Body of pancreas (tissue), 4 donors: ENCODE measurements at regions not wholly inside any gene's neighbourhood (a gene's known extent, or its start where the extent isn't known, plus 50 kb on each side); places are given as distances from the start of the nearest gene placed in this dataset.

Experiments
- ATAC-seq: fragments of 150-250 bp; one replicate; pipeline ENCODE4 v1.9.1; 2016
- DNase-seq, 4 donors: peaks; one replicate each; pipeline ENCODE4 v3.0.0-alpha.2; 2019
- H3K27ac ChIP-seq, 4 donors: fragments of 200-600 bp; sonication (generic); 1 replicate in 3 of 4; 2 replicates in 1 of 4; pipeline versions ENCODE4 v1.5.1 to v1.6.1; 2016 to 2019; ENCODE audit warnings: mild to moderate bottlenecking in 1 of 4, mixed read lengths in 1 of 4, moderate library complexity in 1 of 4
- H3K27me3 ChIP-seq, 2 donors: fragments of 200-600 bp; sonication (generic); one replicate each; pipeline ENCODE4 v1.6.0; 2016; ENCODE audit warnings: mild to moderate bottlenecking in 1 of 2
- H3K36me3 ChIP-seq, 2 donors: fragments of 200-600 bp; sonication (generic); replicated peaks in 1 of 2; 2 replicates each; pipeline ENCODE4 v1.5.1; 2016; ENCODE audit warnings: low read depth in 2 of 2; ENCODE audit not compliant: insufficient read depth in 1 of 2
- H3K4me1 ChIP-seq: fragments of 200-600 bp; sonication (generic); one replicate; pipeline ENCODE4 v1.6.0; 2016
- H3K4me3 ChIP-seq, 2 donors: fragments of 200-600 bp; sonication (generic); 1 replicate in 1 of 2; 2 replicates in 1 of 2; pipeline ENCODE4 v1.5.1; 2016 to 2019
- H3K9me3 ChIP-seq, 3 donors: fragments of 200-600 bp; sonication (generic); 1 replicate in 2 of 3; 2 replicates in 1 of 3; pipeline ENCODE4 v1.5.1; 2016
- POLR2A ChIP-seq, 3 donors: fragments of 450-650 bp; IDR thresholded peaks; one replicate each; pipeline ENCODE4 v1.6.1; 2016; ENCODE audit warnings: antibody characterized with exemption in 3 of 3, mild to moderate bottlenecking in 2 of 3
- WGBS, 2 donors: methylation state at CpG; one replicate each; pipeline ENCODE4 v1.1.5; 2017; 5-methylcytosine and 5-hydroxymethylcytosine counted together
- intact Hi-C: fragments of 100-400 bp; cut with DNase I; formaldehyde crosslinking; loops from one replicate; pipeline ENCODE4 v1.15.1; 2023
- TF ChIP-seq, protein P1 (sequence below), 7 experiments: fragments of 450-650 bp in 4 of 7; fragments of 200-600 bp in 3 of 7; sonication (generic) in 3 of 7; IDR thresholded peaks; one replicate each; pipeline ENCODE4 v1.5.1; 2016 to 2019; ENCODE audit warnings: antibody characterized with exemption in 7 of 7

DNA sequence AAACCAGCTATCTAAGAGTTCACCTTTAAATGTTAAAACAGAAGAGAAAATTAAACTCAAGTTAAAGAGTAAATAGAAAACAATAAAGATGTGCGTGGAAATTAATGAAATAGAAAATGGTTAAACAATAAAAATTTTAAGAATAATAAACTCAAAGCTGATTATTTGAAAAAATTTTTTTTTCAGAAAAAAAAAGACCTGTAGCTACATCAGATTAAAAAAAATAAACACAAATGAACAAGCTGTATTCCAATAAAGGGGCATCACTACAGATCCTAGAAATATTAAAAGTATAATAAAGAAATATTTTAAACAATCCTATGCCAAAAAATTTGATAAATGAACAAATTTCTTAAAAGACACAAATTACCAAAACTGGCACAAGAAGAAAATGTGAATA, 64.1 kb downstream of the DRD1 start:
- Histone ChIP-seq H3K9me3 (no peaks in the 10 kb centered on the region), H3K4me3 (no peak overlapping the region), H3K27me3 (no peaks in the 10 kb centered on the region), H3K27ac (no peak overlapping the region), H3K36me3 (no peaks in the 10 kb centered on the region), H3K4me1 (no peaks in the 10 kb centered on the region)
- DNase-seq: no peak
- ATAC-seq: no peak
- 0% methylated on average over 1 of the region's 1 CpG for WGBS, 2 donors
- no peak for TF ChIP-seq POLR2A (IDR thresholded peaks at IDR 0.05)
- TF ChIP-seq, protein P1, sequence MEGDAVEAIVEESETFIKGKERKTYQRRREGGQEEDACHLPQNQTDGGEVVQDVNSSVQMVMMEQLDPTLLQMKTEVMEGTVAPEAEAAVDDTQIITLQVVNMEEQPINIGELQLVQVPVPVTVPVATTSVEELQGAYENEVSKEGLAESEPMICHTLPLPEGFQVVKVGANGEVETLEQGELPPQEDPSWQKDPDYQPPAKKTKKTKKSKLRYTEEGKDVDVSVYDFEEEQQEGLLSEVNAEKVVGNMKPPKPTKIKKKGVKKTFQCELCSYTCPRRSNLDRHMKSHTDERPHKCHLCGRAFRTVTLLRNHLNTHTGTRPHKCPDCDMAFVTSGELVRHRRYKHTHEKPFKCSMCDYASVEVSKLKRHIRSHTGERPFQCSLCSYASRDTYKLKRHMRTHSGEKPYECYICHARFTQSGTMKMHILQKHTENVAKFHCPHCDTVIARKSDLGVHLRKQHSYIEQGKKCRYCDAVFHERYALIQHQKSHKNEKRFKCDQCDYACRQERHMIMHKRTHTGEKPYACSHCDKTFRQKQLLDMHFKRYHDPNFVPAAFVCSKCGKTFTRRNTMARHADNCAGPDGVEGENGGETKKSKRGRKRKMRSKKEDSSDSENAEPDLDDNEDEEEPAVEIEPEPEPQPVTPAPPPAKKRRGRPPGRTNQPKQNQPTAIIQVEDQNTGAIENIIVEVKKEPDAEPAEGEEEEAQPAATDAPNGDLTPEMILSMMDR (IDR thresholded peaks at IDR 0.05): no peak
- intact Hi-C loops: no loop called here

DNA sequence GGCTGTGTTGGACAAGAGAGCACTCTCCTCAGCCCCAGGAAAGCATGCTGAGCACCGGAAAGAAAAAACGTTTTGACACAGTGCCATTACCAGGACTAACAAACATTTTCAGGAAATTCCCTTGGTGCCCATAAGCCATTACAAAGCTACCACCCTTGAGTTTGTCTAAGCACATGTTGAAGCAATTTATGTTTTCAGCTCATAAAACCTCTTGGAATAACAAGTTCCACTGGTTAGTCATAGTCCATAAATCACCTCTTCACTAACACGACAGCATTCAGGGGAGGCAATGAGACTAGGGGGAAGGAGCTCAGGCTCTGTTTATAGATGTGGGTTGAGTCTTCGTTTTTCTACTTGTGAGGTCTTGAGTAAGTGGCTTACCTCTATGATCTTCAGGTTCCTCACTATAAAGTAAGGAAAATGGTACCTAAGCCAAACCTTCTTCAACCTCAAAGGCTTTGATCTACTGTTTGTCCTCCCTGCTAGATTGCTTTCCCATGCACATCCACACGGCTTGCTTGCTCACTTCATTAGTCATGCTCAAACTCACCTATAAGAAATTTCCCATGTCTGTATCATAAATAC, 65.4 kb downstream of the DRD1 start:
- Histone ChIP-seq H3K27me3 (no peaks in the 10 kb centered on the region), H3K36me3 (no peaks in the 10 kb centered on the region), H3K4me3 (no peak overlapping the region), H3K9me3 (no peaks in the 10 kb centered on the region), H3K4me1 (no peaks in the 10 kb centered on the region), H3K27ac (no peak overlapping the region)
- intact Hi-C loops: no loop called here
- ATAC-seq (no peak), DNase-seq (no peak)
- 24 to 36% methylated on average over 5 of the region's 5 CpGs for WGBS, 2 donors
- TF ChIP-seq POLR2A (IDR thresholded peaks at IDR 0.05): no peak
- TF ChIP-seq, protein P1 (IDR thresholded peaks at IDR 0.05): no peak

DNA sequence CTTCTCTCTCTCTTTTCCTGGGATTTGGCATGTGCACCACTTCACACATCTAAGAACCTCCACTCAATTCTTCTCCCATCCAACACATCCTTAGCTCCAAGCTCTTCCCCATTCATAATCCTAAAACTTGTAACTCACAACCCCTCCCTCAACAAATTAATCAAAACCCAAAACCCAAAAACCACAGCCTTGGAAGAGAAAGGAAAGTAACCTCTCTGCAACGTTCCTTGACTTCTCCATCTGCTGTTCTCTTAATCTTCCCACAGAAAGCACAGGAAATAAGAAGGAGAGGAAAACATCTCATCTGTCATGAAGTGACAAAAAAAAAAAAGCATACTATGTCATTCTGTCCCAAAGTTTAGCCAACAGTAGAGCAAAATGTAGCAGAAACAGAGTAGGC, 66.2 kb downstream of the DRD1 start:
- intact Hi-C loops: no loop called here
- no peaks in the 10 kb centered on the region for H3K9me3 ChIP-seq
- ATAC-seq: no peak
- WGBS, 2 donors: 9 to 14% methylated on average over 1 of the region's 1 CpG
- H3K4me3 ChIP-seq: no peak overlapping the region
- no peaks in the 10 kb centered on the region for H3K4me1 ChIP-seq
- DNase-seq: no peak
- H3K27ac ChIP-seq: no peak overlapping the region
- H3K36me3 ChIP-seq: no peaks in the 10 kb centered on the region
- H3K27me3 ChIP-seq: no peaks in the 10 kb centered on the region
- TF ChIP-seq POLR2A (IDR thresholded peaks at IDR 0.05): no peak
- TF ChIP-seq, protein P1 (IDR thresholded peaks at IDR 0.05): no peak

DNA sequence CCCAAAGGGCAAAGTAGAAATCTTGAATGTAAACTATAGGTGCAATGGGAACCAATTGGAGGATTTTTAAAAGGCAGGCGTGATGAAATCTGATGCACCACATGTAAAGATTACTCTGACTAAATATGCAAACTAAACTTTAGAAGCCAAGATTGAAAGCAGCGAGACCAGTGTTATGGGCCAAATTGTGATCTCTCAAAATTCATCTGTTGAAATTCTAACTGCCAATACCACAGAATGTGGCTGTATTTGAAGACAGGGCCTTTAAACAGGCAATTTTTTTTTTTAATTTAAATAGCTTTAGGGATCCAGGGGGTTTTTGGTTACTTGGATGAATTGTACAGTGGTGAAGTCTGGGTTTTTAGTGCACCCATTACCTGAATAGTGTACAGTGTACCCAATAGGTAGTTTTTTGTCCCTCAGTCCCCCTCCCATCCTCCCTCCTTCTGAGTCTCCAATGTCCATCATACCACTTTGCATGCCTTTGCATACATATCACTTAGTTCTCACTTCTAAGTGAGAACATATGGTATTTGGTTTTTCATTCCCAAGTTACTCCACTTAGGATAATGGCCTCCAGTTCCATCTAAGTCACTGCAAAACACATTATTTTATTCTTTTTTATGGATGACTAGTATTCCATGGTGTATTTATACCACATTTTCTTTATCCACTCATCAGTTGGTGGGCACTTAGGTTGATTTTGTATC, 69.7 kb downstream of the DRD1 start:
- TF ChIP-seq, protein P1 (IDR thresholded peaks at IDR 0.05): no peak
- no peak for TF ChIP-seq POLR2A (IDR thresholded peaks at IDR 0.05)
- DNase-seq (no peak), ATAC-seq (no peak)
- no peak overlapping the region for H3K27ac ChIP-seq
- H3K4me3 ChIP-seq: no peak overlapping the region
- no peaks in the 10 kb centered on the region for H3K9me3 ChIP-seq
- no peaks in the 10 kb centered on the region for H3K4me1 ChIP-seq
- no peaks in the 10 kb centered on the region for H3K27me3 ChIP-seq
- H3K36me3 ChIP-seq: no peaks in the 10 kb centered on the region
- intact Hi-C loops: no loop called here
- 73 to 83% methylated on average over 2 of the region's 2 CpGs for WGBS, 2 donors

DNA sequence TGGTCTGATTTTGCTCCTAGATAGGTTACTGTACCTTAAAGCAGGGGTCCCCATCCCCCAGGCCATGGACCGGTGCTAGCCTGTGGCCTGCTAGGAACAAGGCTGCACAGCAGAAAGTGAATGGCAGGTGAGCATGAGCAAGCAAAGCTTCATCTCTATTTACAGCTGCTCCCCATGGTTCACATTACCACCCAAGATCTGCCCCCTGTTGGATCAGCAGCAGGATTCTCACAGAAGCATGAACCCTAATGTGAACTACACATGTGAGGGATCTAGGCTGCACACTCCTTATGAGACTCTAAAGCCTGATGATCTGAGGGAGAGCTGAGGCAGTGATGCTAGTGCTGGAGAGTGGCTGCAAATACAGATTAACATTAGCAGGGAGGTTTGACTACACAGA, 78.1 kb downstream of the DRD1 start:
- Histone ChIP-seq H3K4me3 (no peak overlapping the region), H3K36me3 (no peaks in the 10 kb centered on the region), H3K27me3 (no peaks in the 10 kb centered on the region), H3K4me1 (no peaks in the 10 kb centered on the region), H3K27ac (no peak overlapping the region), H3K9me3 (no peaks in the 10 kb centered on the region)
- DNase-seq (no peak), ATAC-seq (no peak)
- TF ChIP-seq POLR2A (IDR thresholded peaks at IDR 0.05): no peak
- TF ChIP-seq, protein P1 (IDR thresholded peaks at IDR 0.05): no peak
- WGBS, 2 donors: 100% methylated on average over 1 of the region's 1 CpG
- intact Hi-C loops: no loop called here
